ENCODE measurements at regions not wholly inside any gene's neighbourhood (a gene's known extent, or its start where the extent isn't known, plus 50 kb on each side); places are given as distances from the start of the nearest gene placed in this dataset.
A peak's percentile ranks its signal among the peaks of the same experiment; 100 is the strongest.

DNA sequence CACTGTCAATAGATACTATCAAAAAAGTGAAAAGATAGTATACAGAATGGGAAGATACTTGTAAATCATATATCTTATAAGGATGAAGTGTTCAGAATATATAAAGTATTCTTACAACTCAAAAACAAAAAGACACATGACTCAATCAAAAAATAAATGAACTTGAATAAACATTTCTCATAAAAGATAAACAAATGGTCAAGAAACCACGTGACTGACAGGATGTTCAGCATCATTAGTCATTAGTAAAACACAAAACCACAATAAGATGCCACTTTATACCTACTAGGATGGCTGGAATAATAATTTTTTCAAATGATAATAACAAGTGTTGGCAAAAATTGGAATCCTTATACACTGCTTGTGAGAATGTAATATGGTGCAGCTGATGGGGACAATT, 729.1 kb upstream of the HS3ST5 start:
- WGBS (ENCODE audit: missing lambda C conversion rate): 0% methylated on average over 1 of the region's 1 CpG
- Histone ChIP-seq H3K4me1 (no peaks in the 10 kb centered on the region), H3K9me3 (no peaks in the 10 kb centered on the region), H3K4me3 (no peak overlapping the region), H3K27ac (no peak overlapping the region), H3K4me2 (no peak overlapping the region)
- DNase-seq (ENCODE audit: low read depth in 1 of 2, low spot score in 1 of 2): no peak
- FAIRE-seq: no peak
- ChIA-PET POLR2A (no interaction called here), CTCF (no interaction called here)
- peak; percentile 24; the same call in 1 of the 2 replicates for TF ChIP-seq USF2 (IDR thresholded peaks at IDR 0.05)
- TF ChIP-seq EHF (CRISPR knock-in tag; IDR thresholded peaks at IDR 0.05): no peak
- TF ChIP-seq RAD21 (conservative IDR thresholded peaks at IDR 0.05 in 1 of 2, IDR thresholded peaks at IDR 0.05 in 1 of 2): no peak
- no peak for TF ChIP-seq RNF2 (IDR thresholded peaks at IDR 0.05; ENCODE audit: borderline replicate concordance, low read depth)
- no peak for ATAC-seq

GRCh38 chr6:115067690-115068447, 725.0 kb upstream of the HS3ST5 start:
- Histone ChIP-seq H3K27ac (no peak overlapping the region), H3K4me3 (no peak overlapping the region), H3K4me2 (no peak overlapping the region), H3K4me1 (no peaks in the 10 kb centered on the region), H3K9me3 (no peaks in the 10 kb centered on the region)
- 28% methylated on average over 6 of the region's 6 CpGs for WGBS (ENCODE audit: missing lambda C conversion rate)
- POLR2A ChIA-PET: no interaction called here
- no peak for FAIRE-seq
- no peak for DNase-seq (ENCODE audit: low read depth in 1 of 2, low spot score in 1 of 2)
- TF ChIP-seq POLR2AphosphoS2 (conservative IDR thresholded peaks at IDR 0.05; ENCODE audit: low read length): no peak
- TF ChIP-seq EHF (CRISPR knock-in tag; IDR thresholded peaks at IDR 0.05): no peak
- no peak for TF ChIP-seq ESRRA (IDR thresholded peaks at IDR 0.05; ENCODE audit: borderline replicate concordance, low read length)
- TF ChIP-seq FOSB (CRISPR knock-in tag; IDR thresholded peaks at IDR 0.05): no peak
- no peak for TF ChIP-seq NR3C1 (IDR thresholded peaks at IDR 0.05)
- no peak for TF ChIP-seq RARB (CRISPR knock-in tag; IDR thresholded peaks at IDR 0.05)
- TF ChIP-seq TFCP2L1 (CRISPR knock-in tag; IDR thresholded peaks at IDR 0.05): no peak
- no peak for TF ChIP-seq HOXB13 (CRISPR knock-in tag; IDR thresholded peaks at IDR 0.05; ENCODE audit: low read depth)
- no peak for TF ChIP-seq E2F6 (IDR thresholded peaks at IDR 0.05; ENCODE audit: borderline replicate concordance, low read depth)
- no peak for TF ChIP-seq TP53 (CRISPR knock-in tag; IDR thresholded peaks at IDR 0.05)
- no peak for TF ChIP-seq RAD21 (conservative IDR thresholded peaks at IDR 0.05 in 1 of 2, IDR thresholded peaks at IDR 0.05 in 1 of 2)
- TF ChIP-seq CBX8 (IDR thresholded peaks at IDR 0.05): no peak
- no peak for TF ChIP-seq MYC (IDR thresholded peaks at IDR 0.05; ENCODE audit: borderline replicate concordance, low read length)
- TF ChIP-seq MAZ (IDR thresholded peaks at IDR 0.05; ENCODE audit: borderline replicate concordance, low read depth, low read length): no peak
- TF ChIP-seq CBX2 (IDR thresholded peaks at IDR 0.05; ENCODE audit: borderline replicate concordance, low read depth): no peak
- TF ChIP-seq, protein P1, sequence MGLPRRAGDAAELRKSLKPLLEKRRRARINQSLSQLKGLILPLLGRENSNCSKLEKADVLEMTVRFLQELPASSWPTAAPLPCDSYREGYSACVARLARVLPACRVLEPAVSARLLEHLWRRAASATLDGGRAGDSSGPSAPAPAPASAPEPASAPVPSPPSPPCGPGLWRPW (IDR thresholded peaks at IDR 0.05): no peak
- no peak for TF ChIP-seq CEBPB (IDR thresholded peaks at IDR 0.05)
- no peak for TF ChIP-seq HOXB5 (CRISPR knock-in tag; IDR thresholded peaks at IDR 0.05)
- CTCF ChIA-PET: no interaction called here
- ATAC-seq: no peak

- no peak for FAIRE-seq
- H3K4me2 ChIP-seq: no peak overlapping the region
- 10% methylated on average over 2 of the region's 2 CpGs for WGBS (ENCODE audit: missing lambda C conversion rate)
- ATAC-seq: no peak
- H3K4me1 ChIP-seq: no peaks in the 10 kb centered on the region
- H3K27ac ChIP-seq: no peak overlapping the region
- H3K4me3 ChIP-seq: no peak overlapping the region
- no peak for DNase-seq (ENCODE audit: low read depth in 1 of 2, low spot score in 1 of 2)
- CTCF ChIA-PET: no interaction called here
- no peaks in the 10 kb centered on the region for H3K9me3 ChIP-seq
- POLR2A ChIA-PET: no interaction called here
- TF ChIP-seq, protein P2, sequence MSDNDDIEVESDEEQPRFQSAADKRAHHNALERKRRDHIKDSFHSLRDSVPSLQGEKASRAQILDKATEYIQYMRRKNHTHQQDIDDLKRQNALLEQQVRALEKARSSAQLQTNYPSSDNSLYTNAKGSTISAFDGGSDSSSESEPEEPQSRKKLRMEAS (IDR thresholded peaks at IDR 0.05): no peak
- TF ChIP-seq FOXS1 (CRISPR knock-in tag; IDR thresholded peaks at IDR 0.05) (no peak), CBX8 (IDR thresholded peaks at IDR 0.05) (no peak), SREBF2 (IDR thresholded peaks at IDR 0.05) (no peak), E2F6 (IDR thresholded peaks at IDR 0.05; ENCODE audit: borderline replicate concordance, low read depth) (no peak), HEYL (CRISPR knock-in tag; IDR thresholded peaks at IDR 0.05) (no peak), JUN (IDR thresholded peaks at IDR 0.05) (no peak), HDAC2 (IDR thresholded peaks at IDR 0.05) (no peak), REST (IDR thresholded peaks at IDR 0.05) (no peak), GATA3 (IDR thresholded peaks at IDR 0.05; ENCODE audit: borderline replicate concordance) (no peak), PBX3 (IDR thresholded peaks at IDR 0.05) (no peak)
Observed at GRCh38 chr6:115064680-115065079, 721.9 kb upstream of the HS3ST5 start.
